OCI-LY3 (cell line): ENCODE measurements at regions not wholly inside any gene's neighbourhood (a gene's known extent, or its start where the extent isn't known, plus 50 kb on each side); places are given as distances from the start of the nearest gene placed in this dataset.

ENCODE experiments used
- H2AFZ ChIP-seq: fragments of 200-600, 300-600 bp; shearing (Covaris generic); 2 replicates; pipeline ENCODE4 v1.6.0; 2014; ENCODE audit warnings: antibody characterized with exemption, low read depth, low read length
- H3K27ac ChIP-seq: fragments of 200-600, 300-600 bp; sonication (generic); 2 replicates; pipeline ENCODE4 v1.5.1; 2014; ENCODE audit warnings: mild to moderate bottlenecking, low read length, moderate library complexity, mixed read lengths
- H3K27me3 ChIP-seq: fragments of 200-600, 300-600 bp; sonication (generic); 2 replicates; pipeline ENCODE4 v1.6.1; 2014; ENCODE audit warnings: low read depth, low read length, mixed read lengths
- H3K36me3 ChIP-seq: fragments of 200-600, 300-600 bp; sonication (generic); replicated peaks from 2 replicates; pipeline ENCODE3; 2014; ENCODE audit warnings: low read depth, low read length, mixed read lengths
- H3K4me1 ChIP-seq: fragments of 300-600, 200-600 bp; sonication (generic); 2 replicates; pipeline ENCODE4 v1.6.1; 2014; ENCODE audit warnings: low read length, mixed read lengths
- H3K4me2 ChIP-seq: fragments of 200-600, 300-600 bp; sonication (generic); 2 replicates; pipeline ENCODE4 v1.6.1; 2014; ENCODE audit warnings: low read length, mixed read lengths
- H3K4me3 ChIP-seq: fragments of 300-600, 200-600 bp; sonication (generic); 2 replicates; pipeline ENCODE4 v1.5.1; 2014; ENCODE audit warnings: antibody characterized with exemption, mild to moderate bottlenecking, low read length, moderate library complexity
- H3K79me2 ChIP-seq: fragments of 300-600, 200-600 bp; shearing (Covaris generic); 2 replicates; pipeline ENCODE4 v1.6.1; 2014; ENCODE audit warnings: mild to moderate bottlenecking, low read length, mixed read lengths
- H3K9ac ChIP-seq: fragments of 300-600, 200-600 bp; shearing (Covaris generic); 2 replicates; pipeline ENCODE4 v1.6.0; 2014; ENCODE audit warnings: mild to moderate bottlenecking, low read length, moderate library complexity
- H3K9me3 ChIP-seq: fragments of 200-600, 300-600 bp; shearing (Covaris generic); 2 replicates; pipeline ENCODE4 v1.6.1; 2014; ENCODE audit warnings: low read length, mixed read lengths; ENCODE audit not compliant: insufficient read depth
- H4K20me1 ChIP-seq: fragments of 200-600, 300-600 bp; sonication (generic); 2 replicates; pipeline ENCODE4 v1.6.1; 2016; ENCODE audit warnings: low read length, mixed read lengths; ENCODE audit not compliant: insufficient read depth
- EZH2phosphoT487 ChIP-seq: fragments of 200-600 bp; shearing (Covaris generic); IDR thresholded peaks from 2 replicates; pipeline ENCODE4 v1.6.1; 2018; ENCODE audit warnings: antibody characterized with exemption, mixed run types, low read depth
- TF ChIP-seq, protein P1 (sequence below): fragments of 200-600, 300-600 bp; sonication (generic); IDR thresholded peaks from 2 replicates; pipeline ENCODE4 v1.5.1; 2014; ENCODE audit warnings: antibody characterized with exemption, low read length, low read depth

DNA sequence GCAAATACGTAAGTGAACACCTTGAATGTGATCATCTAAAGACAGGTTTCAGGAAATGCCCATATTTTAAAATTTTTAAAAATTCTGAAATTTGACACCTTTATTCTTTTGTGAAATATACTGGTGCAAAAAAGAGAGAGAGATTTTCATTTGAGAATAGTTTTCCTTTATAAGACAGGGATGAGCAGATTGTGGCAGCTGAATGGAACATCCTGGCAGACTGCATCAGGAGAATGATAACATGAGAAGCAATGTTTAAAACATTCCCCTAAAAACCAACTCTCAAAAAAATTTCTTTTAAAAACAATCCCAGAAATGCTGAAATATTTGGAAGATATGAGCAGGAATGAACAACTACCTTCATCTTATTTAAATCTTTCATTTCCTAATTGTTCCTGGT, 744.8 kb upstream of the ID2 start:
- H4K20me1 ChIP-seq = no peaks in the 10 kb centered on the region
- H3K9me3 ChIP-seq = no peaks in the 10 kb centered on the region
- H3K9ac ChIP-seq = no peak overlapping the region
- TF ChIP-seq, protein P1, sequence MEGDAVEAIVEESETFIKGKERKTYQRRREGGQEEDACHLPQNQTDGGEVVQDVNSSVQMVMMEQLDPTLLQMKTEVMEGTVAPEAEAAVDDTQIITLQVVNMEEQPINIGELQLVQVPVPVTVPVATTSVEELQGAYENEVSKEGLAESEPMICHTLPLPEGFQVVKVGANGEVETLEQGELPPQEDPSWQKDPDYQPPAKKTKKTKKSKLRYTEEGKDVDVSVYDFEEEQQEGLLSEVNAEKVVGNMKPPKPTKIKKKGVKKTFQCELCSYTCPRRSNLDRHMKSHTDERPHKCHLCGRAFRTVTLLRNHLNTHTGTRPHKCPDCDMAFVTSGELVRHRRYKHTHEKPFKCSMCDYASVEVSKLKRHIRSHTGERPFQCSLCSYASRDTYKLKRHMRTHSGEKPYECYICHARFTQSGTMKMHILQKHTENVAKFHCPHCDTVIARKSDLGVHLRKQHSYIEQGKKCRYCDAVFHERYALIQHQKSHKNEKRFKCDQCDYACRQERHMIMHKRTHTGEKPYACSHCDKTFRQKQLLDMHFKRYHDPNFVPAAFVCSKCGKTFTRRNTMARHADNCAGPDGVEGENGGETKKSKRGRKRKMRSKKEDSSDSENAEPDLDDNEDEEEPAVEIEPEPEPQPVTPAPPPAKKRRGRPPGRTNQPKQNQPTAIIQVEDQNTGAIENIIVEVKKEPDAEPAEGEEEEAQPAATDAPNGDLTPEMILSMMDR = no peak
- TF ChIP-seq EZH2phosphoT487 = no peak
- no peaks in the 10 kb centered on the region for H3K4me1 ChIP-seq
- no peaks in the 10 kb centered on the region for H3K36me3 ChIP-seq
- H2AFZ ChIP-seq = no peak overlapping the region
- H3K79me2 ChIP-seq = no peaks in the 10 kb centered on the region
- no peak overlapping the region for H3K4me2 ChIP-seq
- H3K27me3 ChIP-seq = no peaks in the 10 kb centered on the region
- no peak overlapping the region for H3K4me3 ChIP-seq
- no peak overlapping the region for H3K27ac ChIP-seq

DNA sequence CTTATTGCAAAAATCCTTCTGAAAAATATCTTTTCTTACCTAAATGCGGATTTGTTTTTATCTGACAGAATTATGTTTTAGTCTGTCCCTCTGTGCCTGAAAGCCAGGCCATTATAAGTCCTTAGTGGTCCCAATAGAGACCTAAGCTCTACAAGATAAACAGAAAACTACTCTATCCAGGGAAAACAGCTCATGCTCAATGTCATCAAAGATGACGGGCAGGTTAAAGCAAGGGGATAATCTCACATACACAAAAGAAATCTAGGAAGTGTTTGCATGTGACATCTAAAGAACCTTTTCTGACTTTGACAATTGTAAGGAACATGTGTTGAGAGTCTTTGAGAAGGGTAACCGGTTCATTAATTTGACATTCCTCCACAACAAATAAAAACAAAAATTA, 741.1 kb upstream of the ID2 start:
- H3K4me1 ChIP-seq = no peaks in the 10 kb centered on the region
- no peaks in the 10 kb centered on the region for H3K79me2 ChIP-seq
- TF ChIP-seq EZH2phosphoT487 = no peak
- TF ChIP-seq, protein P1 = no peak

DNA sequence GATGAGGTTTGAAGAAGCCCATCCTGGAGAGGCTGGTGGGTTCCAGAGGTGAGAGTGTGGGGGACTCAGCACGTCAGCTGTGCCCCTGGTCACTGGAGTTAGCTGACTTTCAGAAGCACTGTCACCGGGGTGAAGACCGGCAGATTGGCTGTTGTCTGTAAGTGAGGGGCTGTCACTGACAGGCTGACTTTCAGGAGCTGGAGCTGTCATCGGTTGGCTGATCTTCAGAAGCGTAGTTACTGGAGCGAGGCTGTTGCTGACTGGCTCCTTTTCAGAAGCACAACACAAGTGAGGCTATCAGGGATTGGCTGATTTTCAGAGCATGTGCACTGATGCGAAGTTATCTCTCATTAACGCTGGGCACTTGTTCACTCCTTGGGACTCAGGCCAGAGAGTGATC, 738.4 kb upstream of the ID2 start:
- Histone ChIP-seq H3K27ac (no peak overlapping the region), H3K79me2 (no peaks in the 10 kb centered on the region), H2AFZ (no peak overlapping the region), H3K9me3 (no peaks in the 10 kb centered on the region; the same call in 1 of the 2 replicates), H4K20me1 (no peaks in the 10 kb centered on the region), H3K27me3 (peaks cover 4% of the 10 kb centered on the region; the same call in 1 of the 2 replicates), H3K4me3 (no peak overlapping the region), H3K4me2 (no peak overlapping the region), H3K4me1 (no peaks in the 10 kb centered on the region), H3K36me3 (no peaks in the 10 kb centered on the region), H3K9ac (no peak overlapping the region)
- TF ChIP-seq, protein P1 = no peak
- no peak for TF ChIP-seq EZH2phosphoT487

More for the DNA sequence above, 741.1 kb upstream of the ID2 start:
- Histone ChIP-seq H2AFZ (no peak overlapping the region), H3K9me3 (no peaks in the 10 kb centered on the region), H3K4me2 (no peak overlapping the region), H3K27me3 (no peaks in the 10 kb centered on the region), H3K27ac (no peak overlapping the region), H4K20me1 (no peaks in the 10 kb centered on the region), H3K4me3 (no peak overlapping the region), H3K9ac (no peak overlapping the region), H3K36me3 (no peaks in the 10 kb centered on the region)

DNA sequence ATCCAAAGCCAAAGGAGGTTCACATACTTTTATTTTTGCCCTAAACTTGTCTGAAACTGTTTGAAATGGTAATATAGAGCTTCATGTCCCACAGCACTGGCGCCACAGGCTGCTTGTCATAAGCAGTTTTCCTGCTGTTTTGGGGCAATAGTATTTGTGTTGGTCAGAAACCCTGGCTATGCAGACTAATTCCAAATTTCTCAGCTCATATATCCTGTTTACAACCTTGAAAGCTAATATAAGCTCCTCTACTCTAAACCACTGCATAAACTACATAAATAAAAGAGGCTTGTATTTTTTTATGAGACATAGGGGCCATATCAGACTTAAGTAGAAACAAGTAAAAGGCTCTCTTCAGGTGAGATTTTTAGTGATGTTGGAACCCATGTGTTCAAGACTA, 736.8 kb upstream of the ID2 start:
- H3K79me2 ChIP-seq = no peaks in the 10 kb centered on the region
- H2AFZ ChIP-seq = no peak overlapping the region
- no peaks in the 10 kb centered on the region for H3K4me1 ChIP-seq
- peaks cover 6% of the 10 kb centered on the region; the same call in 1 of the 2 replicates for H3K27me3 ChIP-seq
- H3K36me3 ChIP-seq = no peaks in the 10 kb centered on the region
- no peak overlapping the region for H3K4me2 ChIP-seq
- no peak overlapping the region for H3K27ac ChIP-seq
- H3K9ac ChIP-seq = no peak overlapping the region
- no peaks in the 10 kb centered on the region; the same call in 1 of the 2 replicates for H3K9me3 ChIP-seq
- no peaks in the 10 kb centered on the region for H4K20me1 ChIP-seq
- no peak for TF ChIP-seq EZH2phosphoT487
- TF ChIP-seq, protein P1 = no peak
- no peak overlapping the region for H3K4me3 ChIP-seq
